Cardiac muscle cell (in vitro differentiated cells and primary cell): ENCODE measurements at regions not wholly inside any gene's neighbourhood (a gene's known extent, or its start where the extent isn't known, plus 50 kb on each side); places are given as distances from the start of the nearest gene placed in this dataset.
A peak's percentile ranks its signal among the peaks of the same experiment; 100 is the strongest.

Source experiments
- DNase-seq, 2 donors: peaks; one replicate each; pipeline versions ENCODE4 v3.0.0 to v3.0.0-alpha.2; 2010 to 2017; ENCODE audit warnings: low read depth in 1 of 2, low spot score in 1 of 2
- H3K27ac ChIP-seq: fragments of 200-600 bp; sonication (generic); 2 replicates; pipeline ENCODE4 v1.5.1; 2016
- H3K27me3 ChIP-seq: fragments of 200-600 bp; sonication (generic); 2 replicates; pipeline ENCODE4 v1.6.0; 2016; ENCODE audit warnings: control low read depth
- H3K36me3 ChIP-seq: fragments of 200-600 bp; sonication (generic); 2 replicates; pipeline ENCODE4 v1.5.1; 2016; ENCODE audit warnings: control low read depth
- H3K4me1 ChIP-seq: fragments of 200-600 bp; sonication (generic); 2 replicates; pipeline ENCODE4 v1.8.1; 2017; ENCODE audit warnings: low read depth, mild to moderate bottlenecking, mixed run types
- H3K4me3 ChIP-seq: fragments of 200-600 bp; sonication (generic); 2 replicates; pipeline ENCODE4 v1.5.1; 2016; ENCODE audit warnings: mild to moderate bottlenecking
- H3K9me3 ChIP-seq: fragments of 200-600 bp; sonication (generic); 2 replicates; pipeline ENCODE4 v1.5.1; 2017; ENCODE audit warnings: low read depth, mild to moderate bottlenecking, control low read depth
- CTCF ChIP-seq: IDR thresholded peaks from 2 replicates; pipeline ENCODE4 v1.5.1; 2012; ENCODE audit warnings: low read depth, mild to moderate bottlenecking, low read length

DNA sequence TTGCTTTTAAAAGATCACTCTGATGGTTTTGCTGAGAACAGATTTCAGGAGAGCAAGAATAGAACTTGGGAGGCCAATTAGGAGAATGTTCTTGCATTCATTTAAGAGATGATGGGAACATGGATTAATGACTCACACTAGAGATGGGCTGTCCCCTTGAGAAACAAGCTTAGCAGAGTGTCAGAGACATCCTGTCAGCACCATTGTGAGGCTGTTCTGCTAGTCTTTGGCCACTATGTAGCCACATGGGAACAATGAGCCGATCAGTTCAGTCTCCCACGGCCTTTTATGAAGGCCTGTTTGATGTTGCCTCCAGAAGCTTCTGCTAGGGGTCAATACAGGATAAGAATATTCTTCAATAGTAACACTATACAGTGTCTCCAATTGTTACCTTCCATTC lies 113.0 kb upstream of the EYA4 start:
- H3K27ac ChIP-seq, result no peak overlapping the region
- H3K4me1 ChIP-seq, result peaks cover 27% of the 10 kb centered on the region
- H3K9me3 ChIP-seq, result no peaks in the 10 kb centered on the region
- DNase-seq, result peak; percentile 25 to 26
- TF ChIP-seq CTCF, result no peak
- no peaks in the 10 kb centered on the region for H3K36me3 ChIP-seq
- H3K27me3 ChIP-seq, result no peaks in the 10 kb centered on the region
- H3K4me3 ChIP-seq, result no peak overlapping the region

GRCh38 chr6:133129556-133129955 lies 111.6 kb upstream of the EYA4 start:
- TF ChIP-seq CTCF, result no peak
- Histone ChIP-seq H3K9me3 (no peaks in the 10 kb centered on the region), H3K27ac (no peak overlapping the region), H3K27me3 (no peaks in the 10 kb centered on the region), H3K4me1 (peaks cover 27% of the 10 kb centered on the region), H3K4me3 (no peak overlapping the region), H3K36me3 (no peaks in the 10 kb centered on the region)
- no peak for DNase-seq

DNA sequence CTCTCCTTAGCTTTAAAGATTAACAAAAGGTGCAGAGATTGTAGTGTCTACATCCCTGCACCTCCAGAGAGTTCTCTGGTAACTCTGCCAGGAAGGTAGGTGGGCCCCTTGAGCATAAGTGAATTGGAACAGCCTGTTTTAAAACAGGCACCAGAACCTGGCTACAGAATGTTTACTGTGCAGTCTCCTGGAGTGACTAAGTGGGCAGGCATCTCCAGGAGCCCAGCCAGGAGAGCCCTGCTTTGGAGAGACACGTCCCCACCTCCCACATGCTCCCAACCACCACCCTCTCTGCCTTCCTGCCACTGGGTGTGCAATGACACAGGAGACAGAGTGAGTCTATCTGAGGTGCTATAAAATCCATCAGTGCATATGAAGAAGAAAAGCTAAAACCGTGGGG lies 110.3 kb upstream of the EYA4 start:
- no peak for TF ChIP-seq CTCF
- no peak overlapping the region for H3K27ac ChIP-seq
- DNase-seq, result peak in 1 of 2 donors; percentile 52
- H3K9me3 ChIP-seq, result no peaks in the 10 kb centered on the region
- H3K4me1 ChIP-seq, result peaks cover 27% of the 10 kb centered on the region
- H3K36me3 ChIP-seq, result no peaks in the 10 kb centered on the region
- no peak overlapping the region for H3K4me3 ChIP-seq
- H3K27me3 ChIP-seq, result no peaks in the 10 kb centered on the region

DNA sequence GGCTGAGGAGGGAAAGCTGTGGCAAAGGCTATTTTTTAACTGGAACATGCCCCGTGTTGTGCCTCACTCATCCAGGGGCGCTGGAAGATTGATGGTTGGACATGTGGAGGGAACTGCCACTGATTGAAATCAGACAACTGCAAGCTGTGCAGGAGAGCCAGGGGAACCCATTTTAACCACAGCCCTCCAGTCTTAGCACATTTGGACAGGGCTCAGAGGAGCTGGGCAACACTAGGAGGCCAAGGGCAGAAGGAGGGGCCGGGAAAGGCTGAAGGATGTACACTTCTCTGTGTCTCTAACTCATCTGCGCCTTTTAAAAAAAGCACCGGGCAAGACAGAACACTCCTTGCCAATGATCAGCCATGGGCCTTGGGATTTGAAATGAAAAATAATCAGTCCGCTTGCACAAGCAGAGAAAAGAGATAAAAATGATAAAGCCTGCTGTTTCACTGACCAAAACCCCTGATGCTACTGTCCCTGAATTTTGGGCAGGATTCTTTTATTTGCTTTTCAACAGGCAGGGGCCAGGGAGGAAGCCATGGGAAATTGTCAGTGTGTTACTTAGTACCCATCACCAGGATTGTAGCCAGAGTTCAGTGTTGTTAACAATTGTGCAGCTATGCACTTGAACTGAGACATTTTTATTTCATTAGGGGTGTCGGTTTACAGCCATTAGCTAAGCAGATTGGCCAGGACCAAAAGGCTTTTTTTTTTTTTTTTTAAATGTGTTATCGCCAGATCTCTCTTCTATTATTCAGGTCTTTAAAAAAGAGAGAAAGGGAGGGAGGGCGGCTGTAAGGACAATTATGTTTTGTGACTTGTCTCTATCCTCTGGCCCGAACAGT lies 109.3 kb upstream of the EYA4 start:
- TF ChIP-seq CTCF, result no peak
- peak in 1 of 2 donors; percentile 38 for DNase-seq
- Histone ChIP-seq H3K4me3 (no peak overlapping the region), H3K4me1 (peaks cover 27% of the 10 kb centered on the region), H3K27ac (peak overlapping the region; percentile 55), H3K36me3 (no peaks in the 10 kb centered on the region), H3K27me3 (no peaks in the 10 kb centered on the region), H3K9me3 (no peaks in the 10 kb centered on the region)

GRCh38 chr6:133132466-133132971 lies 108.6 kb upstream of the EYA4 start:
- Histone ChIP-seq H3K4me3 (no peak overlapping the region), H3K36me3 (no peaks in the 10 kb centered on the region), H3K27me3 (no peaks in the 10 kb centered on the region), H3K4me1 (peaks cover 27% of the 10 kb centered on the region), H3K27ac (peak overlapping the region; percentile 55), H3K9me3 (no peaks in the 10 kb centered on the region)
- DNase-seq, result peak in 1 of 2 donors; percentile 8
- no peak for TF ChIP-seq CTCF
